Transverse colon (tissue), 4 donors: ENCODE measurements at regions not wholly inside any gene's neighbourhood (a gene's known extent, or its start where the extent isn't known, plus 50 kb on each side); places are given as distances from the start of the nearest gene placed in this dataset.

Experiments used
- EP300 ChIP-seq: sonication (generic); formaldehyde crosslinking; IDR thresholded peaks from one replicate; pipeline ENCODE4 v1.6.1; 2017; ENCODE audit warnings: antibody characterized with exemption, low read depth
- POLR2A ChIP-seq: fragments of 450-650 bp; IDR thresholded peaks from one replicate; pipeline ENCODE4 v1.6.1; 2016; ENCODE audit warnings: antibody characterized with exemption, mild to moderate bottlenecking, moderate library complexity
- POLR2AphosphoS5 ChIP-seq, 3 donors: sonication (generic); formaldehyde crosslinking; IDR thresholded peaks; one replicate each; pipeline ENCODE4 v1.6.1; 2016; ENCODE audit warnings: antibody characterized with exemption in 3 of 3
- TF ChIP-seq, protein P1 (sequence below), 5 experiments: fragments of 200-600 bp in 3 of 5; fragments of 450-650 bp in 2 of 5; sonication (generic) in 3 of 5; IDR thresholded peaks; 1 replicate in 2 of 5; 2 replicates in 3 of 5; pipeline ENCODE4 v1.5.1; 2016 to 2017; ENCODE audit warnings: antibody characterized with exemption in 5 of 5, inconsistent platforms in 3 of 5, mild to moderate bottlenecking in 2 of 5, moderate library complexity in 1 of 5

DNA sequence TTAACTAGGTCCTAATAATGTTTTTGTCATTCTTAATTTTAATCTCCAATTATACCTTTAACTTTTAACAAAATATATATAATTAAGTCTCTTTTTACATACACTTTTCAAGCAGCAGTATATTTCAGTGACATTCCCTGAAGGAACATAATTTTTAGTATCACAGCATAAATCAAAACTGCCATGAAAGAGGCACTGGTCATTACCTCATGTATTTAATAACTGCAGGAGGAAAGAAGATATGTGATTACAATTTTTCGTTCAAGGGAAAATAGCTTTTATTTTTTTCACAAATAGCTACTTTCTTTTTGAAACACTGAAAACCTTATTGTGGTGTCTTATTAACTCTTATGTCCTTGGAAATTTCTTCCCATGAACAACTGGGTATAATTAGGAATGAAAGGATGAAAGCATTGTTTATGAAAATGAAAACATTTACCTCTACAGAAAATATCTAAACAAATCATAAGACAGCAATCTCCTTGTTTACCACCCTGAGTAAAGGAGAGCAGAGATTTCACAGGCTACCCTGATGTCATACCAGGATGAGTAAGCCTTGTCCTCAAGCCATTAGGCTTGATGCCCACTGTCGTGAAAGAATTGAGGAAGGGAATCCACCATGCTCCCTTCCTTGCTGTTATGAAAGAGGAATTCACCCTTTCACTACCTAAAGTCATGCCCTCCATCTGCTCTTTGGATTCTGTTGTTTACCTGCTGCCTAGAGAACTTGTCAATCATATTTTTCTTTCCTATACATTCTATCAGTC, 877.2 kb upstream of the PCDH20 start:
- TF ChIP-seq POLR2A (no peak), EP300 (no peak), POLR2AphosphoS5 (IDR thresholded peaks at IDR 0.05) (no peak)
- TF ChIP-seq, protein P1, sequence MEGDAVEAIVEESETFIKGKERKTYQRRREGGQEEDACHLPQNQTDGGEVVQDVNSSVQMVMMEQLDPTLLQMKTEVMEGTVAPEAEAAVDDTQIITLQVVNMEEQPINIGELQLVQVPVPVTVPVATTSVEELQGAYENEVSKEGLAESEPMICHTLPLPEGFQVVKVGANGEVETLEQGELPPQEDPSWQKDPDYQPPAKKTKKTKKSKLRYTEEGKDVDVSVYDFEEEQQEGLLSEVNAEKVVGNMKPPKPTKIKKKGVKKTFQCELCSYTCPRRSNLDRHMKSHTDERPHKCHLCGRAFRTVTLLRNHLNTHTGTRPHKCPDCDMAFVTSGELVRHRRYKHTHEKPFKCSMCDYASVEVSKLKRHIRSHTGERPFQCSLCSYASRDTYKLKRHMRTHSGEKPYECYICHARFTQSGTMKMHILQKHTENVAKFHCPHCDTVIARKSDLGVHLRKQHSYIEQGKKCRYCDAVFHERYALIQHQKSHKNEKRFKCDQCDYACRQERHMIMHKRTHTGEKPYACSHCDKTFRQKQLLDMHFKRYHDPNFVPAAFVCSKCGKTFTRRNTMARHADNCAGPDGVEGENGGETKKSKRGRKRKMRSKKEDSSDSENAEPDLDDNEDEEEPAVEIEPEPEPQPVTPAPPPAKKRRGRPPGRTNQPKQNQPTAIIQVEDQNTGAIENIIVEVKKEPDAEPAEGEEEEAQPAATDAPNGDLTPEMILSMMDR (IDR thresholded peaks at IDR 0.05), result no peak
